Bone marrow (tissue), 2 donors: ENCODE measurements at regions not wholly inside any gene's neighbourhood (a gene's known extent, or its start where the extent isn't known, plus 50 kb on each side); places are given as distances from the start of the nearest gene placed in this dataset.
"Not testable (repeated sequence)": the region's sequence is repeated elsewhere in the genome, so short reads cannot be mapped to it uniquely, and the experiment has no call there.

Experiments used
- DNase-seq, 2 donors: peaks; one replicate each; lab custom pipeline; 2025; lab: John Stamatoyannopoulos, UW

DNA sequence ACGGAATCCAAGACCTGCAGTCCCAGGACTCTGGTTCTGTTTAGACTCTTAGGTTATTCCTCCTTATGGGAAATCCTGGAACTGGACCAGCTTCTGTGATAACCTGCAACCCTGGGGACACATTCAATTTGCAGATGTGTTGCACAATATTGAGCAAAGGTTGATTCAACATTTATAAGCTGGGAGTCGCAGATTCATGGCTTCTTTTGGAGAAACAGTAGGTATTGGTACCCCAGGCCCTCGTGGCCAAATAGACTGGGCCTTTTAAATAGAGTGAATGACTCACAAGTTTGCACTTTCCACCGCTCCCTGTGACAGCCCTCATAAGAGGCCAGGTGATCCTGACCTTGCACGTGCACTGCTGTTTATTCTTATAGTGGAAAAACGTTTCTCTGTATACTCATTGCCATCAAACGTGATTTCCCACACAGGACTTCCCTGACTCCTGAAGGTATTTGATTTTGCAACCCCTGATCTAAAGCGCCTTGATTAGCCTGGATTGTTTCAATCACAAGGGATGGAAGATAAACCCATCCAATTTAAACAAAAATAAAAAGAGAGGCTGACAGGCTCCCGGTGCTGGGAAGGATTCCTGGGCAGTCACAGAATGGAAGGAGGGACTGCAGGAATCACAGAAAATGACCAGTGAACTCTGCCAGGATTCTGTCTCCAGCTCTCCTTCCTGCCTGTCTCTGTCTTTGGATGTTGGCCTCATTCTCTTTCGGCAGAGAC, 98.0 kb downstream of the VCPKMT start:
- DNase-seq: no peak

DNA sequence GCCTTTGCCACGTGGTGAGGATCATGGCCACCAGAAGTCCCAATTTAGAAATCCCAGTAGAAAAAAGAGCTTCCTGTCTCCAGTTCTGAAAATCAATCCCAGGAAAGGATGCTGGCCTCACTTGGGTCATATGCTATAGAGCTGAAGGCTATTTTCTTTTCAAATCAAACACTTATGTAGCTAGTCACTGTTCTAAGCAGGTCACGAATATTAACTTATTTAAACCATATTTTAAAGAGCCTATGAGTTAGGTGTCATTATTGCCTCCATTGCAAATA, 97.5 kb downstream of the VCPKMT start:
- no peak for DNase-seq

DNA sequence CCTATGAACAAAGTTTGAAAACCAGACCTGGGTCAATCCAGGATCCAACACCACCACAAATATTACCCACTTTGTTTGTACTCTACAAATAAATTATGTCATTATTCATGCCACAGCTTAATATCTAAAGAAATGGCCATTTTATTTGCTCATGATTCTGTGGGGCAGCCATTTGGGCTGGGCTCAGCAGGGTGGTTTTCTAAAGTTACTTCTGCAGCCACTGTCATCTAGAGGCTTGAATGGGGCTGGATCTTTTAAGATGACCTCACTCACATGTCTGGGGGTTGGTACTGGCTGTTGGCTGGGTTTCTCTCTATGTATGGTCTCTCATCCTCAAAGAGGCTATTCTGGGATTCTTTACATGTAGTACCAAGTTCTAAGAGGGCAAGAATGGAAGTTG, 96.2 kb downstream of the VCPKMT start:
- DNase-seq: no peak

DNA sequence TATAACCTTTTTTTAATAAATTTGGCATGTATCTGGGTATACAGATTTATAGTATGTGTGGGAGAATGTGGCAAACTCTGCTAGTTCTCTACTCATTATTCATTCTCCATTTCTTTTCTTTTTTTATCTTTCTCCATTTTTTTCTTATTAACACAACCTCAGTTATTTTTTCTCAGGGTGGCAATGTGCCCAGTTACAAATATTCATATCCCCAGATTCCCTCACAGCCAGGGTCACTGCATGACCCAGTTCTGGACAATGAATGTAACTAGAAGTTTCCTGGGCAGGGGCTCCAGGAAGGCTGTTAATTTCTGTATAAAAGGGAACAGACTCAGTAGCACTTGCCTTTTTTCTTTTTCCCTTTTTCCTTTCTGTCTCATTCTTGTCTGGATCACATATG, 95.6 kb downstream of the VCPKMT start:
- no peak for DNase-seq

DNA sequence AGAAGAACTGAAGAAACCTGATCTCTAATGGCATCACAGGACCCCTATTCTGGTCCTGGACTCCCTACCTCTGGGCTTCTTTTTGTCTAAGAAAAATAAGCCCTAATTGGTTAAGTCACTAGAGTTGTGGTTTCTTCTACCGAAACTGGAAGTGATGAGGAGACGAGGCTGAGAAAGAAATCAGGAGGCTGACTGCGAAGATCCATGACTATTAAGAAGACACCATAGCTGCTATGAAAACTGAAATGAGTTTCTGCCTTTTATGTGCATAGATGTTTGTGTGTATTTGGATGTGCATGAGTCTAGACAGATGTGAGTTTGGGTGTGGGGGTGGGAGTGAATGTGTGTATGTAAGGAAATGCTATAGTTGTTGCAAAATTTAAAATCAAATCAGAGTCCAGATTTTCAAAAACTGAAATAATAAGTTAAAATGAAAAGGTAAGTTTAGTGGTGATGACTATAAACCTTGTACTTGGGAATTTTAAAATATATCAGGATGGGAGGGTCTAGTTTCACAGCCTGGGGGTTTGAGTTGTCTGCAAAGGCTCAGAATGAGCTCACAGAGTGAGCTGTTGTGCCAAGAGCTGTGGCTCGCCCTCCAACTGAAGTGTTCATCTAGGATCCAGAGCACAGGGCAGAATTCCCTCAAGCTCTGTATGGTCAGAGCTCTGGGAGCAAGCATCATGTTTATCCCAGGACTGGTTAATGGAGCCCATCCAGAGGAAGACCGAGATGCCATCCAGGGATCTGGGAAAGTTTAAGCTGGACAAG, 94.9 kb downstream of the VCPKMT start:
- no peak for DNase-seq

DNA sequence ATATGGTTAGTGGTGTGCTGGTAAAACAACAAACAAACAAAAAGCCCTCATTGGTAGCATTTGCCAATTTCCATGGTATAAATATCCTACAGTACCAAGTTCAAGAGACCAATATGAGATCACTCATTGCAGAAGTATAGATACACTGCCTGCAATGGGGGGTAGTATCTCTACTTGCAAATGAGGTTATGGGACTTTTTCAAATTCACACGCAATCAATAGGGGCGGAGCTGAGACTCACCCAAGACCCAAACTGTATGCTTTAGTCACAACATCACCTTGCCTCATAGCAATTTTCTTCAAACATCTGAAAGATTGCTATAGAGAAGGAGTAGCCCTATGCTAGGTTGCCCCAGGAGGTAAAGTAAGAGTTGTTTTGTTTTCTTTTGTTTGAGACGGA, 93.7 kb downstream of the VCPKMT start:
- no peak for DNase-seq

DNA sequence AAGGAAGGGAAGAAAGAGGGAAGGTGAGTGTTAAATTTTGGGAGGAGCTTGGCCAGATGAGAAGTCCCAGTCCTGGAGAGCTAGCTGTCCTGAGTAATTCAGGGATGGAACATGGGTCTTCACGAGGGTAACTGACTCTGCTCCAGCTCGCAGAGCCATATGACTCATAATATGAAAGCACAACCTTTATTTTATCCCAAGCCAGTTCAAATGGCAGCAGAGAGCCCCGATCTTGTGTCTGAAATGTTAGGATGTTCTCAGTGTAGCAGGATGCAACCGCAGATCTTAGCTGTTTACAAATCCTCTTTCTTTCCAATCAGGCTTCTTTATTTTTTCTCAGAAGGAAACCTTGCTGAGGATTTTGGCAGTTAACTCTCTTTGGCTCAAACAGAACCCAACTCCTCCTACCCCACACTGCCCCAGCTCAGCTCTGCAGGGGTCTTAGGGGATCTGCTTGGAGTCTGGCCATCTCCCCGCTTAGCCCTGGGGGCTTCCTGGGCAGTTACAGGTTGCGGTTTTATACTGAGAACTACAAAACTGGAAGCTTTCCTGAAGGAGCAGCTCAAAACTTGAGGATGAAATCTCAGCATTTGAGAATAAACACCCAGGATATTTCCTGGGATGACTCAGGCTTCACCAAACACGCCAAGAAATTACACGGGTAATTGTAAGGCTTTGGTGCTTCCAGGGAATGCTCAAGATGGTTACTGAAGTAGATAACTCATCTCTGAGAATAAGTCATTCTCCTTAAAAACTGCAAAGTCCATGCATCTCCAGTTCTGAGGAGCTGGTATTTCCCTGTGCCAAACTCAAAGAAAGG, 92.5 kb downstream of the VCPKMT start:
- no peak for DNase-seq

DNA sequence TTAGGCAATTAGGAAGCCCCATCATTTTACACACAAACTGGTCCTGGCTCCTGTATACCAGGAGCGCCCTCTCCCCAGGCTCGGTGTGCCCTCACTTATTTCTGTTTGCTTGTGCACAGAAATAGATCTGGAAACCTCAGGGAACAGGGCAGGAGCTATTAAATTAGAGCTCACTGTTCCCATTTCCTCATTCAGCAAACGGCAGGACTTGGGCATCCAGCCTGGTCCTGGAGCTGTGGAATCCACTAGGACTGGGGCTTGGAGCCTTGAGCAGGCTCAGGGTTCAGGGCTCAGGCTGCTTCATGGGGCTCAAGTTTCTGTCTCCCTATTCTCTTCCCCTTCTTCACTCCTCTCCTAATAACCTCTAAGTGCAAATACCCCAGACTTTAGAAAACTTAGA, 91.3 kb downstream of the VCPKMT start:
- no peak for DNase-seq

DNA sequence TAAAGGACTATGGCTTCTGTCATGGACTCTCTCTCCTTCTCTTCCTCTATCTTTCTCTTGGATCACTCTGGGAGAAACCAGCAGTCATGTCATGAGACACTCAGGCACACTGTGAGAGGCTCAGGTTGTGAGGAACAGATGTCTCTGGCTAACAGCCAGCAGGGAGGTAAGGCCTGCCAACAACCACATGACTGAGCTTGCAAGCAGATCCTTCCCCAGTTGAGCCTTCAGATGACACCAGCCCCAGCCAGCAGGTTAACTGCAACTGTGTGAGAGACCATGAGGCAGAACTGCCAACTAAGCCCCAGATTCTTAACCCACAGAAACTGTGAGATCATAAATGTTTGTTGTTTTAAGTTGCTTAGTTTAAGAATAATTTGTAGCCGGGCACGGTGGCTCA, 90.6 kb downstream of the VCPKMT start:
- DNase-seq: no peak

DNA sequence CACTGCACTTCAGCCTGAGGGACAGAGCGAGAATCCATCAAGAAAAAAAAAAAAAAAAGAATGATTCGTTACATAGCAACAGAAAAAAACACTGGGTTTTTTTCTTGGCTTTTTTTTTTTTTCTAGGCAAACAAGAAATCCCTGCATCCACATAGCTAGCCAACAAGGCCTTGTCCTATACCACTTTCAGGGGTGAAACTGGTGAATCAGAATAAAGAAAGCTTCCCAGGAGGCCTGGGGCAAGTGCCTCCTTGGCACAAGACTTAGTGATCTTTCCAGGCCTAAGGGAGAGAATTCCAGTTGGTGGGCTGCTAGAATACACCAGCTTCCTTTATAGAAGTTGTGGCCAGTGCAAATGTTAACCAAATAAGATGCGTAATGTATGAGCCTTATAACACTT, 90.0 kb downstream of the VCPKMT start:
- DNase-seq: no peak

DNA sequence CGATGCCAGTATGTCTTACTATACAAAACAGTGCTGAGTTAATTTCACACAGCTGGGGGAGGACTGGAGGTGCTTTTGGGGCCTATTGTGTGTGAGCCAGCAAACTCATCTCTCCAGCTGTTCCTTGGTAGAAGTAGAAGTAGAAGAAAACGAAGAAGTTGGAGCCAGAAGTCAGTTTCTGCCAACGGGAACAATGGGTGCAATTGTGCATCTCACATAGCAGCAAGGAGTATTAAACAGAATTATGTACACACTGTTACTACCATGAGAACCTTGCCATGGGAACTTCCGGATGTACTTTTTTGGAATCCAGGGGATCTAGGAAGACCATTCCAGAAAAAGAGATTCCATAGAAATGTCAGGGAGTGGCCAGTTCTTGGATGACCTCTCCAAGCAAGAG, 88.6 kb downstream of the VCPKMT start:
- no peak for DNase-seq

DNA sequence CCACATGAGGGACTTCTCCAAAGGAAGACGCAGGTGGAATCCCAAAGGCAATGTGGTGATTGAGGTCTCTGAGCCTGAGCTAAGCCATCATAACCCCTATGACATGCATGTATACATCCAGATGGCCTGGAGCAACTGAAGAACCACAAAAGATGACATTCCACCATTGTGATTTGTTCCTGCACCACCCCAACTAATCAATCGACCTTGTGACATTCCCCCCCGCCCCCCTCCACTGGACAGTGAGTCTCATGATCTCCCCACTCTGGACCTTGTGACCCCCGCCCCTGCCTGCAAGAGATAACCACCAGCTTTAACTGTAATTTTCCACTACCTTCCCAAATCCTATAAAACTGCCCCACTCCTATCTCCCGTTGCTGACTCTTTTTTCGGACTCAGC, 87.9 kb downstream of the VCPKMT start:
- DNase-seq: no peak

DNA sequence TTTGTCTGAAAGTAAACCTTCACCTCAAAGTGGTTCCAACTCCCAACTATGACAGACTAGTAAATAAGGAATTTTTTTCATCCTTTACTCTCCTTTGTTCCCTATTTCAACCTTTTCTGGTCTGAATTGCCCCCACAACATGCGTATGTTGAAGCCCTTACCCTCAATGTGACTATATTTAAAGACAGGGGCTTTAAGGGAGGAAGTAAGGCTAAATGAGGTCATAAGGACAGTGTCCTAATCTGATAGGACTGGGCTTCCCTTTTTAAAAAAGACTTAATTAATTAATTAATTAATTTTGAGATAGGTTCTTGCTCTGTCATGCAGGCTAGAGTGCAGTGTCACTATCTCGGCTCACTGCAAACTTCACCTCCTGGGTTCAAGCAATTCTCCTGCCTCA, 86.3 kb downstream of the VCPKMT start:
- DNase-seq: no peak

DNA sequence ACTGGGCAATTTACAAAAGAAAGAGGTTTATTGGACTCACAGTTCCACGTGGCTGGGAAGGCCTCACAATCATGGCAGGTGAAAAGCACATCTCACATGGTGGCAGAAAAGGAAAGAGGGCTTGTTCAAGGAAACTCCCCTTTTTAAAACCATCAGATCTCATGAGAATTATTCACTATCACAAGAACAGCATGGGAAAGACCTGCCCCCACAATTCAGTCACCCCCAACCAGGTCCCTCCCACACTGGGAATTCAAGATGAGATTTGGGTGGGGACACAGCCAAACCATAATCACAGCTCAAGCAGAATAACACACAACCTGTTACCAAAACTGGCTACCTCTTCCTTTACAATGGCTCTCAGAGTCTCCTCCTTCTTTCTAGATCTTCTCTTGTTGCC, 85.5 kb downstream of the VCPKMT start:
- DNase-seq: not testable (repeated sequence)

DNA sequence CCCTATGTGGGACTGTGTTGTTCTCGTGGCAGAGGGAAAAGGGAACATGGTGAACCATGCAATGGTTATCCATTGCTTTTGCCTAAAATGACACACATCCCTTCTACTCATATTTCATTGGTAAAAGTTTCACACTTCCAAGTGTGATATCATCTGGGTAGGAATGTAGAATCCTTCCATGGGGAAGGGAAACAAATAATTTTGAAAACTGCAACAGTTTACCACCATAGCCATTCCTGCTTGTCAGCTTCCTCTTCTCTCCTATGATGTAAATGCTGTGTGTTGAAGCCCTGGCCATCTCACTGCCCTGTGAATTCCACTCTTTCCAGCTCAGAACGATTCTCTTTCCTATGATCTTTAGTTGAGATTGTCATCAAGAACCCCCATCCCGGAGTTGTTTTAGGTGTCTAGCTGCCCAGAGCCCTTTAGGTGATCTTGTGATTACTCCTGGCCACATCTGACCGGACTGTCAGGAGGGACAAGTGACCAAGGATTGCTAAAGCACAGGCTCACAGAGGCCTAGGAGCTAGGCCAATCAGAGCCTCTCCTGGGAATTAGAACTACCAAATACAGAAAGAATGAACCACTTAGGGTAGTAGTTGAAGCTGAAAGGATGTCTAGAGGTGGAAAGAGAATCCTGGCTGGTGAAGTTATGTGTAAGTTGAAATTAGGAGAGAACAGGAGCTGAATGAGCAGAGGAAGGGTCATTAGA, 84.6 kb downstream of the VCPKMT start:
- DNase-seq: no peak

DNA sequence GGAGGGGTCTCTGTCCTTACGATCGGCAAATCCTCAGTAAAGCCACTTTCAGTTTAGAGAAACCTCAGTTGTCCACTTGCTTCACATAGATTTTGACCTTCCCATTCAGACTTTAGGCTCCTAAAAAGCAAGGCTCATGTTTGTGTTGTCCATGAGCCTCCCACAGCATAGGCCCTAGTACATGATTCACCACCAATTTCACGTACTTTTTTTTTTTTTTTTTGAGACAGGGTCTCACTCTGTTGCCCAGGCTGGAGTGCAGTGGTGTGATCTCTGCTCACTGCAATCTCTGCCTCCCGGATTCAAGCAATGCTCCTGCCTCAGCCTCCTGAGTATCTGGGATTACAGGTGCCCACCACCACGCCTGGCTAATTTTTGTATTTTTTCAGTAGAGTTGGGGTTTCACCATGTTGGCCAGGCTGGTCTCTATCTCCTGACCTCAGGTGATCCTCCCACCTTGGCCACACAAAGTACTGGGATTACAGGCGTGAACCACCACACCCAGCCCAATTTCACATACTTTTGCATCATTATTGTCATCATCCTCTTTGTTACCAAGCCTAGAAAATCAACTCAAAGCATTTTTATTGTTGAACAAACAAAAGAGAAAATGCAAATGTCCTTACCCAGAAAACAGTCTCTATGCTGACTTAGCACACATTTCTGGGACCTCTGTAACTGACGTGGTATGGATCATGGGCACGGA, 83.8 kb downstream of the VCPKMT start:
- DNase-seq: not testable (repeated sequence)

DNA sequence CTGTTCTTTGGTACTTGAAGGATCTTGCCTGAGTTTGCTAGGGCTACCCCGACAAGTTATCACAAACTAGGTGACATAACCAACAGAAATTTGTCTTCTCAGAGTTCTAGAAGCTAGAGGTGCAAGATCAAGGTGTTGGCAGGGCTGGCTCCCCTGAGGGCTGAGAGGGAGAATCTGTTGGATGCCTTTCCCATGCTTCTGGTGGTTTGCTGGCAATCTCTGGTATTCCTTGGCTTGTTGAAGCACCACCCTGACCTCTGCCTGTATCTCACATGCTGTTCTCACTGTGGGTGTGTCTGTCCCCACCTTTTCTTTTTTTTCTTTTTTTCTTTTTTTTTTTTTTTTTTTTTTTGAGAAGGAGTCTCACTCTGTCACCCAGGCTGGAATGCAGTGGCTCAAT, 81.2 kb downstream of the VCPKMT start:
- no peak for DNase-seq

DNA sequence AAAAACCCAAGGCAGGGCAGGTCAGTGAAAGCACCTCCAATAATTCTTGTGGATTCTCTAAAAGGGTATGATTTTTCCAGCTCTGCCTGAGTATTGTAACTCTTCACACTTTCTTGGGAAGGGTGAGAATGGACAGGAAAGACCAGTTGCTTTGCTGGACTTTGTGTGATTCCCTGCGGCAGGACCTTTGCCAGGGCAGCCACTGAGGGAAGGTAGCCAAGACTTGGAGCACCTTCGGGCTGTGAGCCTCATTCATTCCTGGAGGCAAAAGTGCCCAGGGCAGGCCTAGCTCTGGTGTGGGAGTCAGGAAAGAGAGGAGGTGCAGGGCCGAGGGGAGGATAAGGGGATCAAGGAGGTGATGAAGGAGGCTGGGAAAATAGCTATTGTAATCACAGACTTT, 80.2 kb downstream of the VCPKMT start:
- no peak for DNase-seq

DNA sequence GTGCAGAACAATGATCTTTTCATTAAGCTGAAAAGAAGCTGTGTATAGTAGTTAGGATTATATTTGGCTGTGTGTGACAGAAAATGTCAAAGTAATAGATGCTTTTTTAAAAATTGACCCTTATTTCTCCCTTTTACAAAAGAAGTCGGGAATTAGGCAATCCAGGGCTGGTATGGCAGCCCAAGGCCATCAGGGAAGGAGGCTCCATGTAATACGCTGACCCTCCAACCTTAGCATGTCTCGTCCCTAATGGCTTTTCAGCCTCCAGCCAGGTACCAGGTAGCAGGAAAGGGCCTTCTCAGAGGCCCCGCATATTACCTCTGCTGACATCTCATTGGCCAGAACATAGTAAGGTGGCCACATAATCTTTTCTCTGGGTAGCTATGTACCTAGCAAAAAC, 79.7 kb downstream of the VCPKMT start:
- no peak for DNase-seq

DNA sequence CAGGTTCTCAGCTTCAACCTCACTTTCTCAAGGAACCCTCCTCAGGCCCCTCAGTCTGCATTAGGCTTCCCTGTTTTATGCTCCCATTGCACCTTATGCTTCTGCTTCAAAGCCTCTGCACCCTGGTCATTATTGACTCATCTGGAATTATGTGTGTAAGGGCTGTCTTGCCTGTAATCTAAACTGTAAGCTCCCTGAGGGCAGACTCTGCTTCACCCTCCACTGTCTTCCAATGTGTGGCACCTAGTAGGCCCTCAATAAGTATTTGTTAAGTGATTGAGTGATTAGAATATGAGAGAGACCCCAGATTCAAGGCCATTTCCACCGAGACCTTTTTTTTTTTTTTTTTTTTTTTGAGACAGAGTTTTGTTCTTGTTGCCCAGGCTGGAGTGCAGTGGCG, 79.1 kb downstream of the VCPKMT start:
- no peak for DNase-seq

DNA sequence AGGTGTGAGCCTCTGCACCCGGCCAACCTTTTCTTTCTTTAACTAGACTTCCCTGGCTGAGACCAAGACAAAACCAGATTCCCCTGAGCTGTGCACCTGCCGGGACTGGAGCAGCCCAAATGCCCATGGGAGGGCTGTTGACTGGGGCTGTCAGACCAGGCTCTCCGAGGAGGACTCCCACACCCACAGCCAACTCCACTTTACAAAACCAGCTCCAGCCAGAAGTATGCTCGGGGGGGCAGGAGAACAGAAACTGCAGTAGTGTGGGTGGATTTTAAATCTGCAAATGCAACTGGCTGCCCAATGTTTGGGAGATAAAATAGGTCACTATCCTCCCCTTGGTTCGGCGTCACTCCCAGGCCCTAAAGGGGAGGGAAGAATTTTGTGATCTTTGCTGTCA, 78.5 kb downstream of the VCPKMT start:
- DNase-seq: no peak
